B cell (primary cell): ENCODE measurements at regions not wholly inside any gene's neighbourhood (a gene's known extent, or its start where the extent isn't known, plus 50 kb on each side); places are given as distances from the start of the nearest gene placed in this dataset.
"Not testable (repeated sequence)": the region's sequence is repeated elsewhere in the genome, so short reads cannot be mapped to it uniquely, and the experiment has no call there.

Experiments
- ATAC-seq: fragments of 200-7000 bp; cut with Tn5 transposase; one replicate; pipeline ENCODE4 v1.10.0; 2021; ENCODE audit warnings: low read depth, mild to moderate bottlenecking, moderate number of reproducible peaks, moderate library complexity
- CTCF ChIA-PET: fragments of 350-600 bp; sonication (Branson Sonifier 250); formaldehyde crosslinking; loops from one replicate; lab custom pipeline; 2021; ENCODE audit warnings: antibody characterized with exemption, inconsistent platforms; lab: Charles Lee
- POLR2A ChIA-PET: fragments of 350-600 bp; sonication (Branson Sonifier 250); formaldehyde crosslinking; loops from one replicate; lab custom pipeline; 2021; ENCODE audit warnings: antibody characterized with exemption; lab: Charles Lee
- DNase-seq: peaks from one replicate; pipeline ENCODE4 v3.0.0; 2013
- H2AFZ ChIP-seq: 2 replicates; pipeline ENCODE4 v1.6.1; 2012; ENCODE audit warnings: mild to moderate bottlenecking, low read depth, low read length; ENCODE audit not compliant: insufficient read depth, poor library complexity, severe bottlenecking
- H3K27ac ChIP-seq, 2 donors: 1 replicate in 1 of 2; 2 replicates in 1 of 2; pipeline ENCODE4 v1.5.1; 2012 to 2013; ENCODE audit warnings: low read length in 2 of 2, mild to moderate bottlenecking in 2 of 2, moderate library complexity in 1 of 2
- H3K27me3 ChIP-seq, 4 experiments: fragments of 200-600 bp in 1 of 4; sonication (generic) in 1 of 4; replicated peaks in 1 of 4; 1 replicate in 2 of 4; 2 replicates in 2 of 4; pipeline versions ENCODE4 v1.6.1 to v1.7.0; 2013 to 2016; ENCODE audit warnings: low read length in 3 of 4, mild to moderate bottlenecking in 2 of 4, mixed read lengths in 1 of 4, moderate library complexity in 1 of 4; ENCODE audit not compliant: insufficient read depth in 4 of 4, control insufficient read depth in 3 of 4; ENCODE audit errors: control extremely low read depth in 1 of 4
- H3K36me3 ChIP-seq, 2 experiments: replicated peaks in 1 of 2; 1 replicate in 1 of 2; 2 replicates in 1 of 2; pipeline versions ENCODE4 v1.6.1 to v1.7.1; 2013; ENCODE audit warnings: low read length in 1 of 2; ENCODE audit not compliant: insufficient read depth in 2 of 2, control insufficient read depth in 1 of 2; ENCODE audit errors: control extremely low read depth in 1 of 2, extremely low read depth in 1 of 2
- H3K4me1 ChIP-seq, 2 donors: fragments of 200-600 bp in 1 of 2; sonication (generic) in 1 of 2; 1 replicate in 1 of 2; 2 replicates in 1 of 2; pipeline versions ENCODE4 v1.5.1 to v1.6.1; 2013 to 2017; ENCODE audit warnings: low read length in 2 of 2; ENCODE audit not compliant: control insufficient read depth in 2 of 2, insufficient read depth in 2 of 2
- H3K4me2 ChIP-seq: replicated peaks from 2 replicates; pipeline ENCODE3; 2012; ENCODE audit warnings: mild to moderate bottlenecking, low read depth, low read length; ENCODE audit not compliant: poor library complexity, severe bottlenecking
- H3K4me3 ChIP-seq, 5 experiments: fragments of 200-600 bp in 1 of 5; sonication (generic) in 1 of 5; 1 replicate in 3 of 5; 2 replicates in 2 of 5; pipeline versions ENCODE4 v1.5.1 to v1.7.0; 2011 to 2016; ENCODE audit warnings: low read length in 4 of 5, mild to moderate bottlenecking in 4 of 5, low read depth in 2 of 5, control low read depth in 1 of 5, moderate library complexity in 1 of 5; ENCODE audit not compliant: insufficient read depth in 1 of 5; ENCODE audit errors: control extremely low read depth in 1 of 5, extremely low read depth in 1 of 5
- H3K79me2 ChIP-seq: fragments of 200-600 bp; sonication (generic); one replicate; pipeline ENCODE4 v1.6.0; 2016; ENCODE audit warnings: low read length; ENCODE audit not compliant: control insufficient read depth, insufficient read depth
- H3K9ac ChIP-seq: fragments of 200-600 bp; sonication (generic); 2 replicates; pipeline ENCODE4 v1.6.1; 2017; ENCODE audit warnings: mild to moderate bottlenecking, low read length, moderate library complexity
- H3K9me3 ChIP-seq, 3 donors: one replicate each; pipeline versions ENCODE4 v1.6.1 to v1.7.1; 2013; ENCODE audit warnings: low read length in 2 of 3; ENCODE audit not compliant: control insufficient read depth in 2 of 3, insufficient read depth in 1 of 3; ENCODE audit errors: control extremely low read depth in 1 of 3
- H4K20me1 ChIP-seq: 2 replicates; pipeline ENCODE4 v1.6.0; 2012; ENCODE audit warnings: mild to moderate bottlenecking, low read length; ENCODE audit not compliant: insufficient read depth, control insufficient read depth, poor library complexity, severe bottlenecking
- H3K27ac Mint-ChIP-seq: one replicate; pipeline ENCODE4 v1.8.0; 2021; ENCODE audit warnings: mixed read lengths
- H3K27me3 Mint-ChIP-seq: one replicate; pipeline ENCODE4 v1.8.0; 2021; ENCODE audit warnings: mixed read lengths
- H3K4me1 Mint-ChIP-seq: one replicate; pipeline ENCODE4 v1.8.0; 2021; ENCODE audit warnings: mixed read lengths
- H3K4me3 Mint-ChIP-seq: one replicate; pipeline ENCODE4 v1.8.0; 2021; ENCODE audit warnings: mixed read lengths
- H3K9me3 Mint-ChIP-seq: one replicate; pipeline ENCODE4 v1.8.0; 2022; ENCODE audit warnings: mixed read lengths; ENCODE audit not compliant: insufficient read depth
- CTCF ChIP-seq: fragments of 200-600 bp; IDR thresholded peaks from one replicate; pipeline ENCODE4 v1.8.0; 2022; ENCODE audit warnings: antibody characterized with exemption, mild to moderate bottlenecking
- EZH2 ChIP-seq: IDR thresholded peaks from 2 replicates; pipeline ENCODE4 v1.6.1; 2012; ENCODE audit warnings: borderline replicate concordance, low read depth, mild to moderate bottlenecking, moderate library complexity, low read length; ENCODE audit not compliant: insufficient read depth, poor library complexity, severe bottlenecking
- WGBS: methylation state at CpG from one replicate; pipeline ENCODE4 v1.1.5; 2013; ENCODE audit warnings: missing lambda C conversion rate; ENCODE audit not compliant: insufficient coverage; 5-methylcytosine and 5-hydroxymethylcytosine counted together
- intact Hi-C: fragments of 100-400 bp; cut with micrococcal nuclease; formaldehyde crosslinking; loops from one replicate; pipeline ENCODE4 v1.10.0; 2022

GRCh38 chr10:118827466-118828155 is 72.8 kb upstream of the CACUL1 start:
- ChIA-PET CTCF (no interaction called here), POLR2A (no interaction called here)
- Mint-ChIP-seq H3K27ac (no peak overlapping the region), H3K27me3 (peaks cover 21% of the 10 kb centered on the region), H3K9me3 (no peaks in the 10 kb centered on the region), H3K4me1 (no peaks in the 10 kb centered on the region), H3K4me3 (no peak overlapping the region)
- no peak for TF ChIP-seq CTCF
- no peak for TF ChIP-seq EZH2
- H3K36me3 ChIP-seq: no peaks in the 10 kb centered on the region
- no peak overlapping the region for H3K4me3 ChIP-seq
- no peak for DNase-seq
- ATAC-seq: no peak
- no peaks in the 10 kb centered on the region for H3K79me2 ChIP-seq
- intact Hi-C loops: no loop called here
- H3K9me3 ChIP-seq: peaks cover 0 to 14% (median 1%) of the 10 kb centered on the region in 3 donors
- WGBS: 96% methylated on average over 4 of the region's 7 CpGs
- H3K27ac ChIP-seq: no peak overlapping the region
- H2AFZ ChIP-seq: no peak overlapping the region
- no peaks in the 10 kb centered on the region for H3K4me1 ChIP-seq
- no peaks in the 10 kb centered on the region for H4K20me1 ChIP-seq
- H3K27me3 ChIP-seq: peaks cover 0 to 11% (median under 1%) of the 10 kb centered on the region in 4 experiments
- H3K4me2 ChIP-seq: no peak overlapping the region
- H3K9ac ChIP-seq: no peak overlapping the region

DNA sequence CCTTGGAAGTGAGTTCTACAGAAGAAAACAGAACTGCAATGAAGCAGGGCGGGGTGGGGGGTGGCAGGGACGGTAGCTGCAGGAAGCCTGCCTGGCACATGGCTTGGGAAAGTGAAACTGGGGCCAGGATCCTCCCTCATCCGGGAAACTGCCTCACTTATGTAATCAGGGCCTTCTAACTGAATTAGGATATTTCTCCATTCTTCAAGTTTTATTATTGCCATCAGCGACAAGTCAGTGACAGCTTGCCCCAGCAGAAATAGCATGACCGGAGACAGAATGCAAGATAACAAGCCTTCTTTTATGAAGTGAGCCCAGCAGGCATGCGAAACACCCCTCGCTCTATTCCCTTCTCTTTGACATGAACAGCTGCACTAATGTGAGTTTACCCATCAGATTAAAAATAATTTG is 77.5 kb upstream of the CACUL1 start:
- POLR2A ChIA-PET: no interaction called here
- Histone ChIP-seq H4K20me1 (no peaks in the 10 kb centered on the region), H3K79me2 (no peaks in the 10 kb centered on the region), H3K27me3 (peaks cover 0 to 12% (median under 1%) of the 10 kb centered on the region in 4 experiments), H3K36me3 (no peaks in the 10 kb centered on the region), H3K9me3 (peaks cover 0 to 7% (median 1%) of the 10 kb centered on the region in 3 donors), H3K9ac (no peak overlapping the region), H3K27ac (no peak overlapping the region), H2AFZ (no peak overlapping the region), H3K4me2 (no peak overlapping the region), H3K4me1 (no peaks in the 10 kb centered on the region), H3K4me3 (no peak overlapping the region)
- intact Hi-C loops: no loop called here
- no peaks in the 10 kb centered on the region for H3K4me1 Mint-ChIP-seq
- ATAC-seq: no peak
- H3K27ac Mint-ChIP-seq: no peak overlapping the region
- CTCF ChIA-PET: no interaction called here
- 46% methylated on average over 2 of the region's 7 CpGs for WGBS
- peaks cover 17% of the 10 kb centered on the region for H3K27me3 Mint-ChIP-seq
- no peaks in the 10 kb centered on the region for H3K9me3 Mint-ChIP-seq
- H3K4me3 Mint-ChIP-seq: no peak overlapping the region
- DNase-seq: no peak
- TF ChIP-seq CTCF (no peak), EZH2 (no peak)

DNA sequence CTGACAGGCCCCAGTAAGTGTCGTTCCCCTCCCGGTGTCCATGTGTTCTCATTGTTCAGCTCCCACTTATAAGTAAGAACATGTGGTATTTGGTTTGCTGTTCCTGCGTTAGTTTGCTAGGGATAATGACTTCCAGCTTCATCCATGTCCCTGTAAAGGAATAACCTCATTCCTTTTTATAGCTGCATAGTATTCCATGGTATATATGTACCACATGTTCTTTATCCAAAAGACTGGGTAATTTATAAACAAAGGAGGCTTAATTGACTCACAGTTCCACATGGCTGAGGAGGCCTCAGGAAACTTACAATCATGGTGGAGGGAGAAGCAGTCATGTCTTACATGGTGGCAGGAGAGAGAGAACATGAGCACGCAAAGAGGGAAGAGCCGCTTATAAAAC is 79.6 kb upstream of the CACUL1 start:
- H3K4me3 Mint-ChIP-seq, H3K27ac Mint-ChIP-seq, H3K9ac ChIP-seq, H3K4me1 ChIP-seq, intact Hi-C loops, DNase-seq, H3K9me3 Mint-ChIP-seq, H2AFZ ChIP-seq, H3K79me2 ChIP-seq, H3K4me2 ChIP-seq, CTCF ChIA-PET, ATAC-seq, H3K9me3 ChIP-seq, H3K4me1 Mint-ChIP-seq, H3K36me3 ChIP-seq, H3K4me3 ChIP-seq, H4K20me1 ChIP-seq, H3K27ac ChIP-seq, POLR2A ChIA-PET: not testable (repeated sequence)
- H3K27me3 ChIP-seq: peaks cover 0 to 12% (median under 1%) of the 10 kb centered on the region in 4 experiments
- no CpG with 5 or more reads among the region's 5 CpGs for WGBS
- peaks cover 14% of the 10 kb centered on the region for H3K27me3 Mint-ChIP-seq
